Medulla oblongata (tissue), 1 donor: ENCODE measurements at regions not wholly inside any gene's neighbourhood (a gene's known extent, or its start where the extent isn't known, plus 50 kb on each side); places are given as distances from the start of the nearest gene placed in this dataset.

Experiments
- DNase-seq: peaks from one replicate; pipeline ENCODE4 v3.0.0-alpha.2; 2015; ENCODE audit errors: extremely low spot score

DNA sequence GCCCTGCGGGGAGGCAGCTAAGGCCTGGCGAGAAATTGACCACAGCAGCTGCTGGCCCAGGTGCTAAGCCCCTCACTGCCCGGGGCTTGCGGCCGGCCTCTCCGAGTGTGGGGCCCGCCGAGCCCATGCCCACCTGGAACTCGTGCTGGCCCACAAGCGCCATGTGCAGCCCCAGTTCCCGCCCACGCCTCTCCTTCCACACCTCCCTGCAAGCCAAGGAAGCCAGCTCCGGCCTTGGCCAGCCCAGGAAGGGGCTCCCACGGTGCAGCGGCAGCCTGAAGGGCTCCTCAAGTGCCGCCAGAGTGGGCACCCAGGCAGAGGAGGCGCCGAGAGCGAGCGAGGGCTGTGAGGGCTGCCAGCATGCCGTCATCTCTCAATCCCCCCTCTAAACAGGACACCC lies 304.6 kb upstream of the FAM98A start:
- DNase-seq, result no peak

GRCh38 chr2:33903215-33903614 lies 304.1 kb upstream of the FAM98A start:
- no peak for DNase-seq

DNA sequence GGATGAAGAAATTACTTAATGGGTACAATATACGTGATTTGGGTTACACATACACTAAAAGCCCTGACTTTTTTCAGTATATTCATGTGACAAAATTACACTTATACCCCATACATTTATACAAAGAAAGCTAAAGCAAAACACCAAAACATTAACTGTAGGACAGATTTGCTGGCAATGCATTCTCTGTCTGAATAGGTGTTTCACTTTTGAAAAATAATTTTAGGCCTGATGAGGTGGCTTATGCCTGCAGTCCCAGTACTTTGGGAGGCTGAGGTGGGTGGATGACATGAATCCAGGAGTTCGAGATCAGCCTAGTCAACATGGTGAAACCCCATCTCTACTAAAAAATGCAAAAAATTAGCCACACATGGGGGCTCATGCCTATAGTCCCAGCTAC lies 301.5 kb upstream of the FAM98A start:
- DNase-seq, result no peak

DNA sequence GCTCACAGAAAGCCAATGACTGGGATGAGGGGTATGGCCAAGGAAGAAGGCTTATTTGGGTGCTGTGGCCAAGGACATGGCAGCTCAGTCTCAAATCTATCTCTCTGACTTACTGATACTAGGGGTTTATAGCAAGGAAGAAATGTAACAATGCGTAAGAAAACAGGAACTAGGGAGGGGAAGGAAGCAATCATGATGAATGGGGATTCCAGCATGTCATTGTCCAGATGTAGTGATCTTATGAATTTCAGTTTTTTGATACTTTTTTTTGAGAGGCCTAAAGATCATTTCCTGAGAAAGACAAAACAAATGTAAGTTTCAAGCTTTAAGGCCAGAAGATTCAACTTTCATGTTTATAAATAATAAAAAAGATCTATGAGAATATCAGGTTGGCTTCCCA lies 298.6 kb upstream of the FAM98A start:
- DNase-seq, result no peak

- DNase-seq, result no peak
Measured at GRCh38 chr2:33893824-33894223, 294.7 kb upstream of the FAM98A start.

DNA sequence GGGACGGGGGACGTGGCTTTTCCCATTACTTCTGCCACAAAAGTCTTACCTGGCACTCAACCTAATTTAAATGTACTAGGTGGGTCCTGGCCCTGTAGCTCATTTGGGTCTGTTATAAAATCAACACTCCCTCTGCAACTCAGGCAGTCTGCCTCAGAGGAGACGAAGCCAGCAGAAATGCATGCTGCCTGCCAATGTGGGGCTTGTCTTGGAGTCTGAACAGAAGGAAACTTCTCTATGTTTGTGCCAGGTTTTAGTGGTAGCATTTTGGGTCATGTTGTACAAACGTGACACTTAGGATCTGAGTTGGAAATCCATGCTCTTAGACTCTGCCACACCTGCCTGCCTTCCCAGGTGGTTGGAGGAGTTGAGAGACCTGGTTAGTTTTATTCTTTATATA lies 292.5 kb upstream of the FAM98A start:
- no peak for DNase-seq

GRCh38 chr2:33890686-33891085 lies 291.6 kb upstream of the FAM98A start:
- DNase-seq, result no peak

- no peak for DNase-seq
Measured at GRCh38 chr2:33877348-33878016, 278.4 kb upstream of the FAM98A start.

GRCh38 chr2:33873076-33873605 lies 274.0 kb upstream of the FAM98A start:
- DNase-seq, result no peak

DNA sequence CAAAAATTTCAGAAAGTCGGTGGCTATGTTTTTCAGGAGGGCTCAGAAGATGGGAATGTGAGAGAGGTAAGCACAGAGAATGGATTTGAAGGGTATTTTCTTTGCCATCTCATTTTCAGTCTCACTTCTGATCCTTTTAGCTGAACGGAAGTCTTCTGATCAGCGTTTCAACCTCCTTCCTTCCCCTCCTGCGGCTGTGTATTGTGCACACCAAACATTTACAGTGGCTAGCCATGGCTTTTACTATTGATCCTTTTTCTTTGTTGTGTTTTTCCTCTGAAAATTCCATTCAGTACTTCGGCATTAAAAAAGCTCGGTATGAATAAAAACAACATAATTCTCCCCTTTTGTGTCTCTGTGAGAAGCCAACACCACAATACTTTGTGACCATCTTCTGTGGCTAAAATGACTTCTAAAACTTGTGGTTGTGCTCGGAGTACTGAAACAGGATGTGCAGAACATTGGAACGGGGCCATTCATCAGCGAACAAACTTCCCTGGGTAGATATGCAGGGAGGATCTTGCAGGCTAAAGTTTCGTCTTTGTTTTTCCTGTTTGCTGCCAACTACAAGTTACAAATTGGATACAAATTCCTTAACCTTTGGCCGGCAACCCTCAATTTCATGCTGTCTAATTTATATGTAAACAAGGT lies 260.8 kb upstream of the FAM98A start:
- peak; percentile 18 for DNase-seq

DNA sequence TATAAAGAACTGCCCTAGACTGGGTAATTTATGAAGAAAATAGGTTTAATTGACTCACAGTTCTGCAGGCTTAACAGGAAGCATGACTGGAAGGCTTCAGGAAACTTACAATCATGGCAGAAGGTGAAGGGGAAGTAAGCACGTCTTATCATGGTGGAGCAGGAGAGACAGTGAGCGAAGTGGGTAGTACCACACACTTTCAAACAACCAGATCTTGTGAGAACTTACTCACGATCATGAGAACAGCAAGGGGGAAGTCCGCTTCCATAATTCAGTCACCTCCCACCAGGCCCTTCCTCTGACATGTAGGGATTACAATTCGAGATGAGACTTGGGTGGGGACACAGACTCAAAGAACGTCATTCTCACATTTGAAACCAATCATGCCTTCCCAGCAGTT lies 260.1 kb upstream of the FAM98A start:
- no peak for DNase-seq

- no peak for DNase-seq
Measured at GRCh38 chr2:33848486-33848885, 249.4 kb upstream of the FAM98A start.

GRCh38 chr2:33839791-33840190 lies 240.7 kb upstream of the FAM98A start:
- no peak for DNase-seq

DNA sequence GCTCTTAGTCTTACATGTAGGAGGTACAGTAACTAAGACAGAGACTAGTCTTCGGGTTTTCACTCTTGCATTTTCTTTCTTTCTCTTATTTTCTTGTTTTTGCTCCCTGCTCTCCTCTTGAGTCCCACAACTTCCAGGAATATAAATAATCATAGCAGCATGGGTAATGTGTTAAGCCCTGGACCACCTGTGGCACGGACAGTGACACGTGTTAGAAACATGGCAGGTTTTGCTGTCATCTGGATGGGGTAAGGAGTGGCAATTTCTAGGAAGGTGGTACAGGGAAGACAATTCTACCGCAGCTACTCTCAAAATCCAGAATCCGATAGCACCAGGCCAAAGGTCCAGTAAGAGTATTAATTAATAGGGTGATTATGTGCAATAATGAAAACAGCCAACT lies 237.5 kb upstream of the FAM98A start:
- no peak for DNase-seq

GRCh38 chr2:33835911-33836310 lies 236.8 kb upstream of the FAM98A start:
- no peak for DNase-seq

DNA sequence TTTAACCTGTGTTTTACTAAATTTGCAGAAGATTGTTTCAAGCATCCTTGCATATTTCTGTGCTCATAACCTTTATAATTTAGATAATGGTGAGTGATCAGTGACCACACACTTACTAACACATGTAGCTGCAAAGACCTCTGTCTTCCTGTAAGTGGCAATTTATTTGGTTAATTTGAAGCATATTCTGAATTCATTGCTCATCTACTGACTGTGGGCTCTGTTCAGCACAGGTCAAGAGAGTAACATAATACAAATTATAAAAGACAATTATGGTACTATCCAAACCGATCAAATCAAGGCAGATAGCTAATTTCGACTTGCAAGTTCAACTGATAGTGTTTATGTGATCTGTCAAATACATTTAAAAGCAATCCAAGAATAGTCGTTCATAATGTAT lies 223.9 kb upstream of the FAM98A start:
- DNase-seq, result no peak

GRCh38 chr2:33812707-33813106 lies 213.6 kb upstream of the FAM98A start:
- DNase-seq, result no peak

DNA sequence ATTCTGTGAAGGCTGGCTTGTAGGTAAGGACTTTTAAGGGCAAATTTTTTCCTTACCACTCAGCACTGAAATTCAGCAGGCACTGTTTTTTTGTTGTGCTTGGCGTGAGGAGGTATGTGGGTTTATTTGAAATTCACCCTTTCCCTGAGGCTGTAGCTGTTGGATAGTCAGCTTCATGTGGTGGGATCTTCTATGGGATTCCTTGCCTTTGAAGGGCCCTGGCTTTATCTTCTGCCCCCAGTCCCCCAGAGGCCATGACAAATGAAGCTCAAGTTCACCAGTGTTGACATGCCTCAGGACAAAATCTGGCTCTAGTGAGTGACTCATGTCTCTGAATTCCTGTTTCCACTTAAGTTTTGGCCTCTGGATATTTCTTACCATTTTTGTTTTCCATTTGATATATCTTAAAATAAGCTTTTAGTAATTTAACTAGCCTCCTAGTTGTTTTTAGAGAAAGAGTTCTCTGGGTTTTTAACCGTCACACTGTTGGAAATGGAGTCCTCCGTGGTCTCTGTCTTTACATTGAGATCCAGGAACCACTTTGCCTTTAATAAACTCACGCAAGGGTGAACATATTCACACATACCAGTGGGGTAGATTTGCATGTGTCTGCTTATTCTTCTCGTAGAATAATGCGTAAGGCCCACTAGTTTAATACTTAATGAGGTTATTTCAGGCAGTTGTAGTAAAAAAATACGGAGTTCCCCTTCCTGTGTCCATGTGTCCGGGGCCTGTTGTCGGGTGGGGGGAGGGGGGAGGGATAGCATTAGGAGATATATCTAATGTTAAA lies 211.1 kb upstream of the FAM98A start:
- DNase-seq, result no peak

DNA sequence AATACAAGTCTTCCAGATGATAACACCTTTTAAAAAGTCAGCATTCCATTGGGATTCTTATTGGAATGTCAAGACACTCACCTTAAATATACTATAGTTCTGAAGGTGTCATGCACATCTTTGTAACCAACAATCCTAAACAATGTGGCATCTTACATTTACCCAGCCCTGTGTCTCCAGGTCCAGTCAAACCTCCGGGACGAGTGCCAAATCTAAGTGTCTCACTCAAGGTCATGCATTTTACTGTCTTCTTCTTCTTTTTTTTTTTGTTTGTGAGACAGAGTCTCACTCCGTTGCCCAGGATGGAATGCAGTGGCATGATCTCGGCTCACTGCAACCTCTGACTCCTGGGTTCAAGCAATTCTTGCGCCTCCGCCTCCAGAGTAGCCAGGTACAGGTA lies 206.9 kb upstream of the FAM98A start:
- no peak for DNase-seq

GRCh38 chr2:33804155-33804554 lies 205.1 kb upstream of the FAM98A start:
- DNase-seq, result no peak

GRCh38 chr2:33796511-33796910 lies 197.4 kb upstream of the FAM98A start:
- DNase-seq, result no peak

DNA sequence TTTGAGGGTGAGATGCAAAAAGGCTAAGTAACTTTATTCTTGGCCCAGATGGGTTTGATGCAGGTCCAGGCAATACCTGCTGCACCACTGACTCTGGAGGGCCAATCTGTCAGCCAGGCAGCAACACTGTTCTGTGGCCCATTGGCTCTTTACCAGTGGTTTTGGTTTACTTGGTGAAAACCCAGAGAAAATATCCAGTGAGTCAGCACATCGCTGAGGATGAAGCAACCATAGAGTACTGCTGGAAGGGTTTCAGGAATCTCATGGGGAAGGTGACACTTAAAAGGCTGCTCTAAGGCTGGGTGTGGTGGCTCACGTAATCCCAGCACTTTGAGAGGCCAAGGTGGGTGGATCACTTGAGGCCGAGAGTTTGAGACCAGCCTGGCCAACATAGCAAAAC lies 192.5 kb upstream of the FAM98A start:
- DNase-seq, result no peak

- no peak for DNase-seq
Measured at GRCh38 chr2:33788044-33788443, 188.9 kb upstream of the FAM98A start.
